IPS-18a (cell line): ENCODE measurements at regions not wholly inside any gene's neighbourhood (a gene's known extent, or its start where the extent isn't known, plus 50 kb on each side); places are given as distances from the start of the nearest gene placed in this dataset.
A peak's percentile ranks its signal among the peaks of the same experiment; 100 is the strongest.

Experiments
- H3K27ac ChIP-seq: one replicate; pipeline ENCODE4 v1.5.1; 2013; ENCODE audit warnings: low read length
- H3K27me3 ChIP-seq: one replicate; pipeline ENCODE4 v1.6.1; 2013; ENCODE audit warnings: mild to moderate bottlenecking, low read length; ENCODE audit not compliant: control insufficient read depth, insufficient read depth
- H3K36me3 ChIP-seq: one replicate; pipeline ENCODE4 v1.6.1; 2013; ENCODE audit warnings: low read depth, low read length; ENCODE audit not compliant: control insufficient read depth
- H3K4me1 ChIP-seq: one replicate; pipeline ENCODE4 v1.6.1; 2013; ENCODE audit warnings: low read depth, low read length; ENCODE audit not compliant: control insufficient read depth
- H3K4me3 ChIP-seq: one replicate; pipeline ENCODE4 v1.5.1; 2013; ENCODE audit warnings: low read length
- H3K9ac ChIP-seq: one replicate; pipeline ENCODE4 v1.6.1; 2013; ENCODE audit warnings: mild to moderate bottlenecking, low read length, moderate library complexity
- H3K9me3 ChIP-seq: one replicate; pipeline ENCODE4 v1.6.1; 2013; ENCODE audit warnings: low read depth, low read length; ENCODE audit not compliant: control insufficient read depth

DNA sequence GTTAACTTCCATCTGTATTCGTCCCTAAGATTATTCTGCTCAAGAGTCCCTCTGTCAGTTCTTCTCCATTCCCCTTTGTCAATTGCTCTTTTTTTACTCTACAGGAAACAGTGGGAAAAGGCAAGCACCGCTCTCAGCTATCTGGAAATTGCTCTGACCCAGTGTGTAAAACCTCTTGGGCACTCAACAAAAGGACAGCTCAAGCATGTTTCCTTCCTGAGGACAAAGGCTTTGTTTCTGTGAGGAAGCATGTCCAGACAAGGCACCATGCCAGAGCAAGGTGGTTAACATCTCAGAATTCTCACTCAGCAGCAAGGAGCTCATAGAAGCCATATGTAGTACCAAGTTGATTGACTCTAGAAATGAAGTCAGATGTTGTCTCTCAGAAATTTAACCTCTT is 735.6 kb downstream of the TSN start:
- no peak overlapping the region for H3K9ac ChIP-seq
- H3K27me3 ChIP-seq: no peaks in the 10 kb centered on the region
- no peaks in the 10 kb centered on the region for H3K36me3 ChIP-seq
- H3K4me1 ChIP-seq: no peaks in the 10 kb centered on the region
- H3K9me3 ChIP-seq: no peaks in the 10 kb centered on the region
- no peak overlapping the region for H3K27ac ChIP-seq
- no peak overlapping the region for H3K4me3 ChIP-seq

- Histone ChIP-seq H3K27ac (no peak overlapping the region), H3K4me3 (no peak overlapping the region), H3K36me3 (no peaks in the 10 kb centered on the region), H3K9me3 (no peaks in the 10 kb centered on the region), H3K27me3 (no peaks in the 10 kb centered on the region), H3K9ac (no peak overlapping the region), H3K4me1 (no peaks in the 10 kb centered on the region)
These were observed 745.1 kb downstream of the TSN start for GRCh38 chr2:122500316-122501105.

DNA sequence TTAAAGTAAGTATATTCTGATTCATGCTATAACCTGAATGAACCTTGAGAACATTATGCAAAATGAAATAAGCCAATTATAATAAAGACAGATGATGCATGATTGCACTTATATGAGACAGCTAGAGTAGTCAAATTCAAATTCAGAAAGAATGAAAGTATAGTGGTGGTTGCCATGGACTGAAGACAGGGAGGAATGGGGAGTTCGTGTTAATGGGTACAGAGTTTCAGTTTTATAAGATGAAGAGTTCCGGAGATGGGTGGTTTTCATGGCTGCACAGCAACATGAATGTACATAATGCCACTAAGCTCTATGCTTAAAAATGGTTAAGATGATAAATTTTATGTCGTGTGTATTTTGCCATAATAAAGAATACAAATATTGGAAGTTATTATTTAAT is 751.2 kb downstream of the TSN start:
- H3K9ac ChIP-seq: no peak overlapping the region
- H3K27ac ChIP-seq: no peak overlapping the region
- H3K9me3 ChIP-seq: no peaks in the 10 kb centered on the region
- H3K36me3 ChIP-seq: no peaks in the 10 kb centered on the region
- no peaks in the 10 kb centered on the region for H3K27me3 ChIP-seq
- H3K4me3 ChIP-seq: no peak overlapping the region
- no peaks in the 10 kb centered on the region for H3K4me1 ChIP-seq

GRCh38 chr2:122507261-122507660 is 751.8 kb downstream of the TSN start:
- H3K9ac ChIP-seq: no peak overlapping the region
- no peaks in the 10 kb centered on the region for H3K36me3 ChIP-seq
- no peak overlapping the region for H3K27ac ChIP-seq
- no peaks in the 10 kb centered on the region for H3K9me3 ChIP-seq
- no peak overlapping the region for H3K4me3 ChIP-seq
- no peaks in the 10 kb centered on the region for H3K27me3 ChIP-seq
- H3K4me1 ChIP-seq: no peaks in the 10 kb centered on the region

DNA sequence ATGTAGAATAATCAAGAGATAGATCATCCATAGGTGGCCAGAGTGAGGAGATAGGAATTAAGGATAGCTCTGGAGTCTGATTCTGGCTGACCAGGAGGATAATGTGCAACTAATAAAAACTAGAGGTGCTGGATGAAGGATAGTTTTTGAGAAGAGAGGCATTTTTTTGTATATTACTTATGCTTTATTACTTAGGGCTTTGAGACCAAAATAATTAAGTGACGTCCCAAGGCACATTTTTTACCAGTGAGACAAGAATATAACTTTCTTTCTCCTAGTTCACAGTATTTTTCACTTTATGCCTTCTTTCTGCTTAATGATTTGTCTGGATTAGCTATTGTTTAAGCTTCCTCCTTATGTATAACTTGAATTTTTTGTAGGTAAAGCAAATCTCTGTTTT is 756.6 kb downstream of the TSN start:
- no peak overlapping the region for H3K27ac ChIP-seq
- H3K4me1 ChIP-seq: peaks cover 29% of the 10 kb centered on the region
- H3K36me3 ChIP-seq: no peaks in the 10 kb centered on the region
- no peak overlapping the region for H3K9ac ChIP-seq
- H3K9me3 ChIP-seq: no peaks in the 10 kb centered on the region
- no peaks in the 10 kb centered on the region for H3K27me3 ChIP-seq
- no peak overlapping the region for H3K4me3 ChIP-seq

- H3K4me3 ChIP-seq: no peak overlapping the region
- no peaks in the 10 kb centered on the region for H3K9me3 ChIP-seq
- H3K27ac ChIP-seq: no peak overlapping the region
- no peaks in the 10 kb centered on the region for H3K36me3 ChIP-seq
- no peak overlapping the region for H3K9ac ChIP-seq
- no peaks in the 10 kb centered on the region for H3K27me3 ChIP-seq
- H3K4me1 ChIP-seq: peaks cover 45% of the 10 kb centered on the region
These were observed 759.1 kb downstream of the TSN start for GRCh38 chr2:122514451-122514996.

GRCh38 chr2:122515731-122516290 is 760.4 kb downstream of the TSN start:
- peaks cover 45% of the 10 kb centered on the region for H3K4me1 ChIP-seq
- no peaks in the 10 kb centered on the region for H3K36me3 ChIP-seq
- H3K4me3 ChIP-seq: peak overlapping the region; percentile 38
- H3K9me3 ChIP-seq: no peaks in the 10 kb centered on the region
- H3K27ac ChIP-seq: peak overlapping the region; percentile 41
- H3K27me3 ChIP-seq: no peaks in the 10 kb centered on the region
- H3K9ac ChIP-seq: peak overlapping the region; percentile 31

DNA sequence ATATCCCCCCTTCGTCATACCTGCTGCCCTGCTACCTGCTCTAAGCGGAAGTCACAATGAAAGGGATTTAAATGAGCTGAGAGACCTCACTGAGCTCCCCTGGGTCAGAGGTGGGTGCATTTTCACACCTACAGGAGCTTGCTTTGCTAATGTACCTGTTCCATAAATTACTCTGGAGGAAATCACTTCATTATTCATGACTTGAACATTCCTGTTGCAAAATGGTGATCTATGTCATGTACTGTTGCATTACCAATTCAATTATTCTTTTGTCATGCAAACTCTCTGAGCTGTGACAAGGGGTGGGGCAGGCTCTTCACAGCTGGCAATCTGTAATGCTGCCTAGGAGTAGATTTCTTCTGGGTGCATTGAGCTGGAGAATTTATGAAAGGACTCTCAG is 761.3 kb downstream of the TSN start:
- Histone ChIP-seq H3K27me3 (no peaks in the 10 kb centered on the region), H3K4me3 (peak overlapping the region; percentile 18), H3K27ac (no peak overlapping the region)

DNA sequence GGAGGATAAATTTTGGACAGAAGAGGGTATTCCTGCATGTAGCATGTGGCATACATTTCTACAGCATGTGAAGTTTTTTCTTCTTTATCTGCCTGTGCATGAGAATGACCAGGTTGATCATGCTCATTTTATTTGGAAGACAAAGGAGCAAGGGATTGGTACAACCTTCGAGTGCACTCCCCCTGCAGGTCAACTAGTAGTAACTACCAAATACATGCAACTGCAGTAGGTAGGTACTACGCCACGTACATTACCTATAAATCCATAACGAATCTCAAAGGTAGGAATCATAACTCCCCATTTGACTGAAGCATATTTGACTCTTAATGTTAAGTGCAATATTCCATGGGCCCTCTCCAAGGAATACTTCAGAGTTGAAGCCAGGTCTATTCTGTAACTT is 763.9 kb downstream of the TSN start:
- Histone ChIP-seq H3K4me3 (no peak overlapping the region), H3K4me1 (peaks cover 43% of the 10 kb centered on the region), H3K36me3 (no peaks in the 10 kb centered on the region), H3K9ac (no peak overlapping the region), H3K27ac (no peak overlapping the region), H3K9me3 (no peaks in the 10 kb centered on the region), H3K27me3 (no peaks in the 10 kb centered on the region)

More for the DNA sequence above, 761.3 kb downstream of the TSN start:
- Histone ChIP-seq H3K36me3 (no peaks in the 10 kb centered on the region), H3K4me1 (peaks cover 45% of the 10 kb centered on the region), H3K9ac (no peak overlapping the region), H3K9me3 (no peaks in the 10 kb centered on the region)

- no peaks in the 10 kb centered on the region for H3K36me3 ChIP-seq
- no peak overlapping the region for H3K4me3 ChIP-seq
- H3K9me3 ChIP-seq: no peaks in the 10 kb centered on the region
- no peak overlapping the region for H3K27ac ChIP-seq
- no peak overlapping the region for H3K9ac ChIP-seq
- H3K27me3 ChIP-seq: no peaks in the 10 kb centered on the region
- peaks cover 36% of the 10 kb centered on the region for H3K4me1 ChIP-seq
These were observed 764.6 kb downstream of the TSN start for GRCh38 chr2:122519821-122520611.

DNA sequence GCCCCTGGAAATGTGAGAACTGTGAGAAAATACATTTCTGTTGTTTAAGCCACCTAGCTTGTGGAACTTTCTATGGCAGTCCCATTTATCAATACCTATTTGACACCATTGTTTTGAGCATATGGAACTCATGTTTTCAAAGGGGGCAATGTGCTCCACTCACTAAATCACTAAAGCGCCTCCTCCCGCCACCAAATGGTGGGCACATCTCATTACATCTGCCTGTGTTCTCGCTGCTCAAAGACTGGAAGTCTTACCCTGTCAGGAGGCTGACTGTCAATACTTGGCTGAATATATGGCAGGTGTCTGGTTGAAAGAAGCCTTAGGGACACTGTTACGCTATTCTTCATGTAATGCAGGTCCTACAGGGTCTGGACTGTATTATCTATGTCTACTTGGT is 767.7 kb downstream of the TSN start:
- Histone ChIP-seq H3K4me1 (peaks cover 5% of the 10 kb centered on the region), H3K4me3 (no peak overlapping the region), H3K27ac (no peak overlapping the region), H3K9me3 (no peaks in the 10 kb centered on the region), H3K9ac (no peak overlapping the region), H3K27me3 (no peaks in the 10 kb centered on the region), H3K36me3 (no peaks in the 10 kb centered on the region)
